HepG2 (cell line): ENCODE measurements at regions not wholly inside any gene's neighbourhood (a gene's known extent, or its start where the extent isn't known, plus 50 kb on each side); places are given as distances from the start of the nearest gene placed in this dataset.

Experiments
- ATAC-seq: fragments of 200-7000 bp; cut with Tn5 transposase; 3 replicates; pipeline ENCODE4 v1.9.1; 2020; ENCODE audit warnings: mild to moderate bottlenecking, moderate library complexity
- BruUV-seq: library from RNA; stranded (reverse); fragments of 400-500 nt; replicated peaks from 2 replicates; lab custom pipeline; 2021; lab: Mats Ljungman, UMichigan
- CTCF ChIA-PET: fragments of 300-600 bp; formaldehyde crosslinking; extraction: SDS; loops from one replicate; lab custom pipeline; 2021; ENCODE audit warnings: low total read pairs, inconsistent platforms, low intra/inter-chr PET ratio; lab: Yijun Ruan, JAX
- POLR2A ChIA-PET: fragments of 350-600 bp; sonication (Branson Sonifier 250); formaldehyde crosslinking; loops from one replicate; lab custom pipeline; 2020; ENCODE audit warnings: antibody characterized with exemption, inconsistent platforms; lab: Yijun Ruan, JAX
- DNase-seq: peaks from one replicate; pipeline ENCODE4 v3.0.0-alpha.2; 2015; ENCODE audit warnings: low spot score
- FAIRE-seq: peaks from 3 replicates; lab custom pipeline; 2011; peaks lifted over from hg19 to GRCh38; lab: Jason Lieb, UNC
- H2AFZ ChIP-seq: one replicate; pipeline ENCODE4 v1.6.1; 2011; ENCODE audit warnings: low read length, inconsistent platforms
- H3K27ac ChIP-seq: fragments of 300-600 bp; 3 replicates; pipeline ENCODE4 v1.8.0; 2011; ENCODE audit warnings: mixed run types, mild to moderate bottlenecking, mixed read lengths, low read length, inconsistent platforms; ENCODE audit not compliant: insufficient read depth; ENCODE audit errors: extremely low read length
- H3K27me3 ChIP-seq, 2 experiments: fragments of 200-600 bp in 1 of 2; 2 replicates in 1 of 2; 3 replicates in 1 of 2; pipeline versions ENCODE4 v1.6.0 to v1.8.0; 2011; ENCODE audit warnings: low read length in 2 of 2, mild to moderate bottlenecking in 2 of 2, moderate library complexity in 2 of 2, inconsistent platforms in 1 of 2; ENCODE audit not compliant: insufficient read depth in 2 of 2, control insufficient read depth in 1 of 2
- H3K36me3 ChIP-seq, 2 experiments: fragments of 200-600 bp in 1 of 2; replicated peaks in 1 of 2; 2 replicates in 1 of 2; 3 replicates in 1 of 2; pipeline versions ENCODE4 v1.5.1 to v1.8.0; 2011; ENCODE audit warnings: low read length in 2 of 2, inconsistent platforms in 1 of 2; ENCODE audit not compliant: insufficient read depth in 2 of 2, control insufficient read depth in 1 of 2
- H3K4me1 ChIP-seq: 2 replicates; pipeline ENCODE4 v1.5.1; 2012; ENCODE audit warnings: low read length, inconsistent platforms; ENCODE audit not compliant: insufficient read depth
- H3K4me2 ChIP-seq: 2 replicates; pipeline ENCODE4 v1.6.0; 2011; ENCODE audit warnings: low read depth, low read length, inconsistent platforms
- H3K4me3 ChIP-seq, 3 experiments: fragments of 200-600 bp in 1 of 3; sonication (generic), shearing (Covaris generic) in 1 of 3; replicated peaks in 1 of 3; 2 replicates each; pipeline ENCODE4 v1.5.1; 2011 to 2016; ENCODE audit warnings: low read length in 3 of 3, inconsistent platforms in 2 of 3, low read depth in 2 of 3, mild to moderate bottlenecking in 2 of 3, control low read depth in 1 of 3, mixed read lengths in 1 of 3; ENCODE audit not compliant: insufficient read depth in 1 of 3
- H3K79me2 ChIP-seq: one replicate; pipeline ENCODE4 v1.6.1; 2011; ENCODE audit warnings: low read length, inconsistent platforms; ENCODE audit not compliant: insufficient read depth
- H3K9ac ChIP-seq: 2 replicates; pipeline ENCODE4 v1.6.0; 2011; ENCODE audit warnings: mild to moderate bottlenecking, low read depth, low read length, inconsistent platforms; ENCODE audit not compliant: insufficient read depth
- H3K9me3 ChIP-seq: 2 replicates; pipeline ENCODE4 v1.5.1; 2012; ENCODE audit warnings: mild to moderate bottlenecking, low read length
- H4K20me1 ChIP-seq: 2 replicates; pipeline ENCODE4 v1.6.0; 2011; ENCODE audit warnings: inconsistent platforms, mild to moderate bottlenecking, low read length, moderate library complexity; ENCODE audit not compliant: insufficient read depth
- ISX ChIP-seq: sonication (generic); formaldehyde crosslinking; conservative IDR thresholded peaks from 2 replicates; pipeline ENCODE4 v1.5.0; 2020; ENCODE audit warnings: missing genetic modification reagents
- KLF15 ChIP-seq: sonication (generic); formaldehyde crosslinking; IDR thresholded peaks from 2 replicates; pipeline ENCODE4 v1.8.1; 2023; ENCODE audit warnings: borderline replicate concordance, mild to moderate bottlenecking, inconsistent platforms, missing genetic modification reagents, mixed read lengths
- PLRG1 ChIP-seq: fragments of 450-650 bp; conservative IDR thresholded peaks from 2 replicates; pipeline ENCODE4 v1.6.1; 2016
- POLR2AphosphoS5 ChIP-seq: IDR thresholded peaks from 2 replicates; pipeline ENCODE4 v1.6.1; 2012; ENCODE audit warnings: low read depth, low read length
- ZNF350 ChIP-seq: sonication (generic); formaldehyde crosslinking; IDR thresholded peaks from 2 replicates; pipeline ENCODE4 v1.4.0; 2020; ENCODE audit warnings: mild to moderate bottlenecking, low read depth, missing genetic modification reagents, borderline replicate concordance
- ZNF749 ChIP-seq: sonication (generic); formaldehyde crosslinking; IDR thresholded peaks from 2 replicates; pipeline ENCODE4 v1.8.0; 2022; ENCODE audit warnings: mild to moderate bottlenecking, missing genetic modification reagents, moderate library complexity, borderline replicate concordance
- ZNF83 ChIP-seq: sonication (generic); formaldehyde crosslinking; IDR thresholded peaks from 2 replicates; pipeline ENCODE4 v1.4.0; 2020; ENCODE audit warnings: missing genetic modification reagents, mild to moderate bottlenecking, borderline replicate concordance
- WGBS: methylation state at CpG from one replicate; pipeline ENCODE4 v1.1.6; 2017; ENCODE audit warnings: low lambda C conversion rate; 5-methylcytosine and 5-hydroxymethylcytosine counted together
- in situ Hi-C: cut with HindIII; loops from 2 replicates; pipeline ENCODE4 v1.10.0; 2017; ENCODE audit warnings: low pct_unique_long_range_greater_than_20kb; ENCODE audit not compliant: extremely low pct_ligation_motif_present
- intact Hi-C: fragments of 100-400 bp; cut with micrococcal nuclease; formaldehyde crosslinking; loops from one replicate; pipeline ENCODE4 v1.10.0; 2022; ENCODE audit not compliant: unreplicated experiment
- TF ChIP-seq, protein P1 (sequence below): sonication (generic); formaldehyde crosslinking; IDR thresholded peaks from 2 replicates; pipeline ENCODE4 v1.4.0; 2020; ENCODE audit warnings: mild to moderate bottlenecking, missing genetic modification reagents, borderline replicate concordance
- TF ChIP-seq, protein P2 (sequence below): IDR thresholded peaks from 2 replicates; pipeline ENCODE4 v1.4.0; 2020; ENCODE audit warnings: mild to moderate bottlenecking, missing genetic modification reagents
- TF ChIP-seq, protein P3 (sequence below): IDR thresholded peaks from 2 replicates; pipeline ENCODE4 v1.6.1; 2016; ENCODE audit warnings: control low read depth

DNA sequence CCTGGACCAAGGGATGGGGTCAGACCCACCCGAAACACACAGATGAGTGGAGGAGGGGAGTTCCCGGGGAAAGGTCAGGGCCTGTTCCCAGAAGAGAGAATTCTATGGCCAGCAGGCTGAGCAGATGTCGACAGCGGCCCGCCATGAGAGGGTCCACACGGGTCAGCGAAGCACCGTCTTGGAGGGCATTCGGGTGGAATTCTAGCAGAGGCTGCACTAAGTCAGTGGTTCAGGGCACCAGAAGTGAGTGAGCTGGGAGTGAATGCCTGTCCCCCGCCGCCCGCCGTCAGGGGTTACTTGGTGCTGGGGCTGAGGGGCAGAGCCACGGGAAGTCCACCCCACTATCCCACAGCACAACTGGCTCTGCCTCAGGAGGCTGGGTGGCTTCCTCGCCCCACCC is 96.2 kb upstream of the VSTM2B start:
- no peaks in the 10 kb centered on the region for H3K79me2 ChIP-seq
- no peak for ATAC-seq
- H3K4me3 ChIP-seq = no peak overlapping the region
- no peak overlapping the region for H3K9ac ChIP-seq
- in situ Hi-C loops = no loop called here
- CTCF ChIA-PET = no interaction called here
- H3K9me3 ChIP-seq = no peaks in the 10 kb centered on the region
- TF ChIP-seq, protein P1, sequence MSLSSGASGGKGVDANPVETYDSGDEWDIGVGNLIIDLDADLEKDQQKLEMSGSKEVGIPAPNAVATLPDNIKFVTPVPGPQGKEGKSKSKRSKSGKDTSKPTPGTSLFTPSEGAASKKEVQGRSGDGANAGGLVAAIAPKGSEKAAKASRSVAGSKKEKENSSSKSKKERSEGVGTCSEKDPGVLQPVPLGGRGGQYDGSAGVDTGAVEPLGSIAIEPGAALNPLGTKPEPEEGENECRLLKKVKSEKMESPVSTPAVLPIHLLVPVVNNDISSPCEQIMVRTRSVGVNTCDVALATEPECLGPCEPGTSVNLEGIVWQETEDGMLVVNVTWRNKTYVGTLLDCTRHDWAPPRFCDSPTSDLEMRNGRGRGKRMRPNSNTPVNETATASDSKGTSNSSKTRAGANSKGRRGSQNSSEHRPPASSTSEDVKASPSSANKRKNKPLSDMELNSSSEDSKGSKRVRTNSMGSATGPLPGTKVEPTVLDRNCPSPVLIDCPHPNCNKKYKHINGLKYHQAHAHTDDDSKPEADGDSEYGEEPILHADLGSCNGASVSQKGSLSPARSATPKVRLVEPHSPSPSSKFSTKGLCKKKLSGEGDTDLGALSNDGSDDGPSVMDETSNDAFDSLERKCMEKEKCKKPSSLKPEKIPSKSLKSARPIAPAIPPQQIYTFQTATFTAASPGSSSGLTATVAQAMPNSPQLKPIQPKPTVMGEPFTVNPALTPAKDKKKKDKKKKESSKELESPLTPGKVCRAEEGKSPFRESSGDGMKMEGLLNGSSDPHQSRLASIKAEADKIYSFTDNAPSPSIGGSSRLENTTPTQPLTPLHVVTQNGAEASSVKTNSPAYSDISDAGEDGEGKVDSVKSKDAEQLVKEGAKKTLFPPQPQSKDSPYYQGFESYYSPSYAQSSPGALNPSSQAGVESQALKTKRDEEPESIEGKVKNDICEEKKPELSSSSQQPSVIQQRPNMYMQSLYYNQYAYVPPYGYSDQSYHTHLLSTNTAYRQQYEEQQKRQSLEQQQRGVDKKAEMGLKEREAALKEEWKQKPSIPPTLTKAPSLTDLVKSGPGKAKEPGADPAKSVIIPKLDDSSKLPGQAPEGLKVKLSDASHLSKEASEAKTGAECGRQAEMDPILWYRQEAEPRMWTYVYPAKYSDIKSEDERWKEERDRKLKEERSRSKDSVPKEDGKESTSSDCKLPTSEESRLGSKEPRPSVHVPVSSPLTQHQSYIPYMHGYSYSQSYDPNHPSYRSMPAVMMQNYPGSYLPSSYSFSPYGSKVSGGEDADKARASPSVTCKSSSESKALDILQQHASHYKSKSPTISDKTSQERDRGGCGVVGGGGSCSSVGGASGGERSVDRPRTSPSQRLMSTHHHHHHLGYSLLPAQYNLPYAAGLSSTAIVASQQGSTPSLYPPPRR = no peak
- TF ChIP-seq, protein P2, sequence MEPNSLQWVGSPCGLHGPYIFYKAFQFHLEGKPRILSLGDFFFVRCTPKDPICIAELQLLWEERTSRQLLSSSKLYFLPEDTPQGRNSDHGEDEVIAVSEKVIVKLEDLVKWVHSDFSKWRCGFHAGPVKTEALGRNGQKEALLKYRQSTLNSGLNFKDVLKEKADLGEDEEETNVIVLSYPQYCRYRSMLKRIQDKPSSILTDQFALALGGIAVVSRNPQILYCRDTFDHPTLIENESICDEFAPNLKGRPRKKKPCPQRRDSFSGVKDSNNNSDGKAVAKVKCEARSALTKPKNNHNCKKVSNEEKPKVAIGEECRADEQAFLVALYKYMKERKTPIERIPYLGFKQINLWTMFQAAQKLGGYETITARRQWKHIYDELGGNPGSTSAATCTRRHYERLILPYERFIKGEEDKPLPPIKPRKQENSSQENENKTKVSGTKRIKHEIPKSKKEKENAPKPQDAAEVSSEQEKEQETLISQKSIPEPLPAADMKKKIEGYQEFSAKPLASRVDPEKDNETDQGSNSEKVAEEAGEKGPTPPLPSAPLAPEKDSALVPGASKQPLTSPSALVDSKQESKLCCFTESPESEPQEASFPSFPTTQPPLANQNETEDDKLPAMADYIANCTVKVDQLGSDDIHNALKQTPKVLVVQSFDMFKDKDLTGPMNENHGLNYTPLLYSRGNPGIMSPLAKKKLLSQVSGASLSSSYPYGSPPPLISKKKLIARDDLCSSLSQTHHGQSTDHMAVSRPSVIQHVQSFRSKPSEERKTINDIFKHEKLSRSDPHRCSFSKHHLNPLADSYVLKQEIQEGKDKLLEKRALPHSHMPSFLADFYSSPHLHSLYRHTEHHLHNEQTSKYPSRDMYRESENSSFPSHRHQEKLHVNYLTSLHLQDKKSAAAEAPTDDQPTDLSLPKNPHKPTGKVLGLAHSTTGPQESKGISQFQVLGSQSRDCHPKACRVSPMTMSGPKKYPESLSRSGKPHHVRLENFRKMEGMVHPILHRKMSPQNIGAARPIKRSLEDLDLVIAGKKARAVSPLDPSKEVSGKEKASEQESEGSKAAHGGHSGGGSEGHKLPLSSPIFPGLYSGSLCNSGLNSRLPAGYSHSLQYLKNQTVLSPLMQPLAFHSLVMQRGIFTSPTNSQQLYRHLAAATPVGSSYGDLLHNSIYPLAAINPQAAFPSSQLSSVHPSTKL (CRISPR knock-in tag) = no peak
- TF ChIP-seq PLRG1 (no peak), ZNF350 (no peak), ISX (CRISPR knock-in tag) (no peak), ZNF749 (CRISPR knock-in tag) (no peak), KLF15 (CRISPR knock-in tag) (no peak), POLR2AphosphoS5 (no peak), ZNF83 (CRISPR knock-in tag) (no peak)
- TF ChIP-seq, protein P3, sequence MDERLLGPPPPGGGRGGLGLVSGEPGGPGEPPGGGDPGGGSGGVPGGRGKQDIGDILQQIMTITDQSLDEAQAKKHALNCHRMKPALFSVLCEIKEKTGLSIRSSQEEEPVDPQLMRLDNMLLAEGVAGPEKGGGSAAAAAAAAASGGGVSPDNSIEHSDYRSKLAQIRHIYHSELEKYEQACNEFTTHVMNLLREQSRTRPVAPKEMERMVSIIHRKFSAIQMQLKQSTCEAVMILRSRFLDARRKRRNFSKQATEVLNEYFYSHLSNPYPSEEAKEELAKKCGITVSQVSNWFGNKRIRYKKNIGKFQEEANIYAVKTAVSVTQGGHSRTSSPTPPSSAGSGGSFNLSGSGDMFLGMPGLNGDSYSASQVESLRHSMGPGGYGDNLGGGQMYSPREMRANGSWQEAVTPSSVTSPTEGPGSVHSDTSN (CRISPR knock-in tag) = no peak
- intact Hi-C loops = no loop called here
- no peaks in the 10 kb centered on the region for H3K4me1 ChIP-seq
- no peak overlapping the region for H3K27ac ChIP-seq
- H4K20me1 ChIP-seq = no peaks in the 10 kb centered on the region
- no TSS peak for BruUV-seq
- FAIRE-seq = no peak
- H3K4me2 ChIP-seq = no peak overlapping the region
- H3K27me3 ChIP-seq = no peaks in the 10 kb centered on the region; a peak in 1 of 5 replicates
- POLR2A ChIA-PET = no interaction called here
- no peaks in the 10 kb centered on the region for H3K36me3 ChIP-seq
- 35% methylated on average over 4 of the region's 15 CpGs for WGBS
- DNase-seq = no peak
- H2AFZ ChIP-seq = no peak overlapping the region
